Astrocyte of the spinal cord (primary cell): ENCODE measurements at regions not wholly inside any gene's neighbourhood (a gene's known extent, or its start where the extent isn't known, plus 50 kb on each side); places are given as distances from the start of the nearest gene placed in this dataset.

Experiments
- DNase-seq: peaks from one replicate; pipeline ENCODE4 v3.0.0; 2011; ENCODE audit warnings: low read depth, low spot score
- H3K4me3 ChIP-seq: 2 replicates; pipeline ENCODE4 v1.5.1; 2011; ENCODE audit warnings: low read depth, mild to moderate bottlenecking, low read length, moderate library complexity
- in situ Hi-C: cut with HindIII; loops from 2 replicates; pipeline ENCODE4 v1.10.0; 2017; ENCODE audit warnings: low sequenced_read_pairs
- TF ChIP-seq, protein P1 (sequence below): IDR thresholded peaks from 2 replicates; pipeline ENCODE4 v1.5.1; 2012; ENCODE audit warnings: low read depth, mild to moderate bottlenecking, low read length, inconsistent platforms

DNA sequence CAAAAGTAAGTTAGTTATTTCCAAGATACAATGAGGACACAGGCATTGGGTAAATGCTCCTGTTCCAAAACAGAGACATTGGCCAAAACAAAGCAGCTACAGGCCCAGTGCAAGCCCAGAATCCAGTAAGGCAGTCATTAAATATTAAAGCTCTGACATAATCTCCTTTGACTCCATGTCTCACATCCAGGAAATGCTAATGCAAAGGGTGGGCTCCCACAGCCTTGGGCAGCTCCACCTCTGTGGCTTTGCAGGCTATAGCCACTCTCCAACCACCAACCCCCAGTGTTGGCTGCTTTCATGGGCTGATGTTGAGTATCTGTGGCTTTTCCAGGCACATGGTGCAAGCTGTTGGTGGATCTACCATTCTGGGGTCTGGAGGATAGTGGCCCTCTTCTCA is 733.4 kb upstream of the SOX9 start:
- H3K4me3 ChIP-seq = no peak overlapping the region
- no peak for DNase-seq
- TF ChIP-seq, protein P1, sequence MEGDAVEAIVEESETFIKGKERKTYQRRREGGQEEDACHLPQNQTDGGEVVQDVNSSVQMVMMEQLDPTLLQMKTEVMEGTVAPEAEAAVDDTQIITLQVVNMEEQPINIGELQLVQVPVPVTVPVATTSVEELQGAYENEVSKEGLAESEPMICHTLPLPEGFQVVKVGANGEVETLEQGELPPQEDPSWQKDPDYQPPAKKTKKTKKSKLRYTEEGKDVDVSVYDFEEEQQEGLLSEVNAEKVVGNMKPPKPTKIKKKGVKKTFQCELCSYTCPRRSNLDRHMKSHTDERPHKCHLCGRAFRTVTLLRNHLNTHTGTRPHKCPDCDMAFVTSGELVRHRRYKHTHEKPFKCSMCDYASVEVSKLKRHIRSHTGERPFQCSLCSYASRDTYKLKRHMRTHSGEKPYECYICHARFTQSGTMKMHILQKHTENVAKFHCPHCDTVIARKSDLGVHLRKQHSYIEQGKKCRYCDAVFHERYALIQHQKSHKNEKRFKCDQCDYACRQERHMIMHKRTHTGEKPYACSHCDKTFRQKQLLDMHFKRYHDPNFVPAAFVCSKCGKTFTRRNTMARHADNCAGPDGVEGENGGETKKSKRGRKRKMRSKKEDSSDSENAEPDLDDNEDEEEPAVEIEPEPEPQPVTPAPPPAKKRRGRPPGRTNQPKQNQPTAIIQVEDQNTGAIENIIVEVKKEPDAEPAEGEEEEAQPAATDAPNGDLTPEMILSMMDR = no peak
- in situ Hi-C loops = no loop called here

DNA sequence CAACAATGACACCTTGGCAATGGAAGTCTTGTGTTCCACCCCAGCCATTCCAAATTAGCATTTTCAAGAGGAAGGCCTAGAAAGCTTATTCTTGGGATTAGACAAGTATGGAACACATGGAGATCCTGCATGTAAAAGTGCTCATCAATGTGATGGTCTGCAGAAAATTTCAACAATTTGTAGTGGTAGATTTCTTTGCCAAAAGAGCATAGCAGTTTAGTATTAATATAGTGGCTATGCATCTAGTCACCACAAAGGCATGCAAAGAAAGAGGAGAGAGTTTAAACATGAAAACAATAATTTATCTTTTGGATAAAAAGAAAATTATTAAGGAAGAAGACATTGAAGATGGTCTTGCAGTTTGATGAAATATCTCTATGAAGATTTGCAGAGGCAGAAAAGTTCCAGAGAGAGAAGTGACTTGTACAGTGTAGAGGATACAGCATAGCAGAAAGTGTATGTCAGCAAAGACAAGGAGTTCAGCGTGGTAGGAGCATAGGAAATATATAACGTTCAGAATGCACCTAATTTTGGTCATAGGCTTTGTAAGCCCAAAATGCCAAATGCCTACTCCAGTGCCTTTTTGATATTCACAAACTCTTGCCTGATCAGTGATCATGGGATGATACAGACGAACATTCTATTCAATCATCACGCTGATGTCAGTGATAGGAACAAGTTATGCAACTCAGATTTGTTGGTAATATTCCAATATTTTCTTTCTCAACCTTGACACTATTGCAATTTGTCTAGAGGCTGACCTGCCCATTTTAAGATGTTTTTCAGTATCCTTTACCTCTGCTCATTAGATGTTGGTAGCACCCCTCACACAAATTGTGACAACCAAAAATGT is 727.9 kb upstream of the SOX9 start:
- TF ChIP-seq, protein P1 = no peak
- DNase-seq = peak; percentile 57

DNA sequence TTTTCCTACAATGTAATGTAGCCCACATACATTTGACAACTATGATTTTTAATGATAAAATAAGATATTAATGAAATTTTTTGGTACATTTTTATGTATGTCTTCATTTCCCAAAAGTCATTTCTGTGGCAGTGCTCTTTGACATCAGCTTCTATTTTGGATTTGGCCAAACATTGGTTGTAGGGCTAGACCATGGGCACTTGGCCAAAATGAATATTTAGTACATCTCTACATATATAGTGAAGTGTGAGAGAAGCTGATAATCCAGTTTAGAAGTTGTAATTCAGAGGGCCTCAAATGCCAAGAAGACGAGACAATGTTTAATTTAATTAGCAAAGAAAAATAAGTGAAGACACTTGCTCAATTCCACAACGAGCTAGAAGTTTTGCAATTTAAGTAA is 724.9 kb upstream of the SOX9 start:
- in situ Hi-C loops = no loop called here
- TF ChIP-seq, protein P1 = no peak
- no peak for DNase-seq

More for the DNA sequence above, 727.9 kb upstream of the SOX9 start:
- in situ Hi-C loops = no loop called here
- no peak overlapping the region for H3K4me3 ChIP-seq

DNA sequence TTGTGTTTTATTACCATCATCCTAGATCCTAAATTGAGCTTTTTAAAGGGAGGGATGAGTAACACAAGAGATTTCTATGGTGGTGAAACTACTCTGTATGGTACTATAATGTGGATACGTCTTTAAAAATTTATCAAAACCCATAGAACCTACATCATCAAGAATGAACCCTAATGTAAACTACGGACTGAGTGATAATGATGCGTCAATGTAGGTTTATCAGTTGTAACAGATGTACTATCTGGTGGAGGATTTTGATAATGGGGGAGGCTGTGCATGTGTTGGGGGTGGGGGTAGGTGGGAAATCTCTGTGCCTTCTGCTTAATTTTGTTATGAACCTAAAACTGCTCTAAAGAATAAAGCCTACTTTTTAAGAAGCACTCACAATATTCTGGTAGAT is 724.1 kb upstream of the SOX9 start:
- in situ Hi-C loops = no loop called here
- H3K4me3 ChIP-seq = no peak overlapping the region
- no peak for DNase-seq
- TF ChIP-seq, protein P1 = no peak

More for the DNA sequence above, 724.9 kb upstream of the SOX9 start:
- H3K4me3 ChIP-seq = no peak overlapping the region

DNA sequence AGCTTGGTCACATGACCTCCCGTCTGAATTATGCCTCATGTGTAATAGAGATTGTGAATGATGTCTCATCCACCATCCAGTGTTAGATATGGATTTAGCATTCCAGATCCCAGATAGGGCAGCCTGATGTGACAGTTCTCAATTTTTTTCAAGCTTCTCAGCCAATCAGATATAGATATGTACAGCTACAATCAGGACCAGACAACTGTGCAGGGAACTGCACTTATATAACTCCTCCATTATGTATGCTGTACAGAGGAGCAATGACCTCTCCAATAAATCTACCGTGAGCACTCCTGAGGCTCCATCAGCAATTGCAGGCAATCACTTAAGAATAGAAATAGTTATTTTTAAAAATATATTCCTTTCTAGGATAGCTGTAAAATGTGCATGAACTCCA is 722.8 kb upstream of the SOX9 start:
- in situ Hi-C loops = no loop called here
- H3K4me3 ChIP-seq = no peak overlapping the region
- DNase-seq = no peak
- TF ChIP-seq, protein P1 = no peak

DNA sequence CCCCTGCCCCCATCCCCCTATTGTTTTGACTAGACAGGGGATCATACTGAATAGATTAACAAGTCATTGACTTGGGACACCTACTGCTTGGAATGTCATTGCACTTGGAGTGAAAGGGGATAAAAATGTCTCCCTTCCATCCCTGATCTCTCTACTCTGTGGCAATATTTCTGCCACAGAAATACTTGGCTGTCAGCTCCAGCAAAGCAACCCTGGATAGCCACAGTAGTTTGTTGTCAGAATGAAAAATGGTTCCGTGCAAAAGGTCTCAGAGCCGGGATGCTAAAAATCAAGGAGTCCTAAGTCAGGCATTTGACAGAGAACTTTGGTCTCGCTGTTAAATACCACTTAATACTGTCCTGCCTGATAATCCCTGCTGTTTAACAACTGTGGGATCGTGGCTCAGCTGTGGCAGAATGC is 722.0 kb upstream of the SOX9 start:
- peak; percentile 13 for DNase-seq
- H3K4me3 ChIP-seq = no peak overlapping the region
- TF ChIP-seq, protein P1 = no peak
- in situ Hi-C loops = no loop called here
